Stimulated activated CD8-positive, alpha-beta memory T cell treated with anti-CD3 and anti-CD28 coated beads, Interleukin-12 subunit alpha, Interleukin-12 subunit beta, amount 100 ng/mL, for 1 hour (primary cell): ENCODE measurements at regions not wholly inside any gene's neighbourhood (a gene's known extent, or its start where the extent isn't known, plus 50 kb on each side); places are given as distances from the start of the nearest gene placed in this dataset.
A peak's percentile ranks its signal among the peaks of the same experiment; 100 is the strongest.

Source experiments
- DNase-seq: peaks from one replicate; pipeline ENCODE4 v3.0.0-alpha.2; 2020; ENCODE audit warnings: low read depth

DNA sequence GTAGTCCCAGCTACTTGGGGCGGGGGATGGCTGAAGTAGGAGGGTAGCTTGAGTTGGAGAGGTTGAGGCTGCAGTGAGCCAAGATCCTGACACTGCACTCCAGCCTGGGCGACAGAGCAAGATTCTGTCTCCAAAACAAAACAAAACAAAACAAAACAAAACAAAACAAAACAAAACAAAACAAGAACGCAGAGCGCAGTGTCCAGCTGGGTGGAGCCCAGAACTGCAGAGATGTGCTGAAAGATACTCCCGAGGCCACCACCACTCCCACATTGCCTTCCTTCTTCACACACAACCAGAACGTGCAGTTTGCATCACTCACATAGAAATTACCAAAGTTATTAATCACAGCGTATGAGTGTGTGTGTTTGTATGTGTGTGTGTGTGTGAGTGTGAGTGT is 222.9 kb upstream of the ASIC2 start:
- DNase-seq = no peak

GRCh38 chr17:33516645-33517044 is 223.6 kb upstream of the ASIC2 start:
- no peak for DNase-seq

DNA sequence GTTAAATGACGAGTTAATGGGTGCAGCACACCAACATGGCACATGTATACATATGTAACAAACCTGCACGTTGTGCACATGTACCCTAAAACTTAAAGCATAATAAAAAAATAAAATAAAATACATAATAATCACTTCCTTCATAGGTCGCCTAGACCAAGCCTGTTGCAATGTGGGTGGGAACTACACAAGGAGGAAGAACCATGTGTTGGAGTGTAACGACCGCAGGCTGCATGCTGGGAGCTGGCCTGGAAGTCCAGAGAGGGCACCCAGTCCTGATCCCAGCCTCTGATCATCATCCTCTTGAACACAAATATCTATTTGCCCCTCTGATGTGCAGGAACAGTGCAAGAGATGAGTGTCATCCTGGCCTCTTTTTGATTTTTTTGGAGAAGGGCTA is 224.7 kb upstream of the ASIC2 start:
- DNase-seq = no peak

DNA sequence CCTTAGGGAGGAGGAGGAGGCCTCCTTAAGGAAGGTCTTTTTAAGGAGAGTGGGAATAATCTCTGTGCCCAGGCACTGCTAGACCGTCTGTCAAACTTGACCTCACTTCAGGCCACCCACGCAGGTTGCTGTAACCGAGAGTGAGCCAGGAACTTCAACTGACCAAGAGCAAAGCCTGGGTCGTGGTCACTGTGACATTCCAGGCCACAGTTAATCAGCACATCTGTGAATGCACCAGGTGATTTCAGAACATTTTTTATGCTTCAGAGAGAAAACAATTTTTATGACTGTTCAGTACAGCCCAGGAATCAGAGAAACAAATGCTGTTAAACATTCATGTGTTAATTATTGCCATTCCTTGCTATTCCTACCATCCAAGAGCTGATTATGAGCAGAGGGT is 226.6 kb upstream of the ASIC2 start:
- no peak for DNase-seq

GRCh38 chr17:33520426-33521330 is 227.6 kb upstream of the ASIC2 start:
- DNase-seq = peak; percentile 2

- DNase-seq = no peak
Observed at GRCh38 chr17:33521784-33522183, 228.7 kb upstream of the ASIC2 start.

DNA sequence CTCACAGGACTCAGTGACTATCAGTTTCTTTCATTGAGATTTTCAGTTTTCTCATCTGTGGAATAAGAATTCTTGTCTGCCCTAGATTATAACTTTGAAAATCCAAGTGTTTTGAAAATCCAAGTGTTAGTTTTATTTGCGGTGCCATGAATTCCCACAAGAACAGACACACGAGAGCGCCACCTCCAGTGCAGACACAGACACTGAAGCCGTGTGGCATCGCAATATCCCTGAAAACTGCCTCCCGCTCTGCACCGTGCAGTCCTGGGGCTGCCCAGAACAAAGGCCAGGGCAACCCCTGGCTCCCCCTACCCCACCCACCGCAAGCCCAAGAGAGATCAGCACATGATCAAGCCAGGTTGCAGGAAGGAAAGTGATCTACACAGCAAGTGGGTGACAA is 229.5 kb upstream of the ASIC2 start:
- no peak for DNase-seq

DNA sequence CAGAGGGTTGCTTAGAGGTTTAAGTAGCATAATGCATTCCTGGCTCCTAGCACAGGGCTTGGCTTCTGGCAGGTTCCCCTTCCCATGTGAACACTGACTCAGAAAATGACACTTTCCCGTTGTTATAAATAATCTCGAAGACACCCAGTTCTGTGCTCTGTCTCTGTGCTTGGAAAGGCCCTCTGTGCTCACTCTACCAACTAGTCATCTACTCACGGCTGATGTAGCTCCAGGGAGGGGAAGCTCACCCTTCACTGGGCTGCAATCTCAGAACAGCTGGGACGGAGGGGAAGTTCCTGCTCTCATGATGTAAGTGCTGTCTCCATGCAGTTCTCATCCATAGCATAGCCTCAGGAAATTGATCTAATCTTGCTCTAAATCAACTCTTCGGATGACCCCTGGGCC is 230.5 kb upstream of the ASIC2 start:
- DNase-seq = no peak

- DNase-seq = no peak
Observed at GRCh38 chr17:33525186-33525585, 232.1 kb upstream of the ASIC2 start.

DNA sequence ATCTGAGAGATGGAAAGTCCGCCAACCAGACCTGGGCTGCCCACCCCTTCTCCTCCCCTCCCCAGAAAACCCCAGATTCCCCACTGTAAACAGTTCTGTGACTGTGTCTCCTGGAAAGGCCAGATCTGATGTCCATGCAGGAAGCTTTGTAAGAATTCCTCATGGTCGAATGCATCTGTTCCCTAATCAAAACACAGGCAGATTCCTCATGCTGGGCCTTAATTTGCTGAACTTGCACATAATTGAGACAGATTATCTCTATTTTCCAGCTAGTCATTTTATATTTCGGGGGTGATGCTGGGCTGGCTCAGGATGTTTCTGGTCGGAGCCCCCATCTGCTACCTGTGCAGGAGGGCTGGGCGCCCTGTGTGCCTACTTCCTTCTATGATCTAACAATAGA is 233.6 kb upstream of the ASIC2 start:
- no peak for DNase-seq

GRCh38 chr17:33527290-33527689 is 234.2 kb upstream of the ASIC2 start:
- no peak for DNase-seq

DNA sequence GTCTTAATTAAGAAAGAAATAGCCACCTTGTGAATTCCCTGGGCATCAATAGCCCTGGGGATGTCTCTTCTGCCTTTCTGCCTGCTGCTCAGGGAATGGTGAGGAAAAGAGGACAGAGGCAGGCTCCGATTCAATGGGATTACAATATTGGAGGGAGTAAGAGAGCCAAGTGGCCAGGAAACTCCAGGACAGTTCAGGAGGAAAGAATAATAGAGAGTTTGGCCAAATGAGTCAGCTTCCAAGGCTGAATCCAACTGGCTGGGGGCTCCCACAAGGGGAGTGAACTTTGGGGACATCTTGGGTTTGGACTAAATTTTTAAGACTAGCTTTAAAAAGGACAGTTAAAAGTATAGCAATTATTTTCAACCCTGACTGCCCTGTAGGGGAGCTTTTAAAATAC is 235.8 kb upstream of the ASIC2 start:
- DNase-seq = no peak

DNA sequence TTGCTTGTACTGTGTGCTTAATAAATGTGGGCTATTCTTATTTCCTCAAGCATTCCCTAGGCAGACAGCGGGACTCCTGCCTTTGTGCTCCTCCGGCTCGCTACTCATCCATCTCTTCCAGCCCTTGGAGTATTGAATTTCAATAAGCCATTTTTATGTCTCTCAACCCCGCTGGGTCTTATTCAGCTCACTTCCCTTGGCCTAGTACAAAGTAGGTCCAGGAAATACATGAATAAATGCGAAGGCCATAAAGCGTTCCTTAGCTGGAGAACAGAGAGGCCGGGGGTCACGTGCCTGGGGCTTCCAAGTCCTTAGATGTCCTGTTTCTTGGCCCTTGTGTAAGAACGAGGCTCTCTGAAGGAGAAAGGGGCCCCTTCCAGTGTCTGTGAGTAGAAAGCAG is 236.7 kb upstream of the ASIC2 start:
- DNase-seq = no peak

- no peak for DNase-seq
Observed at GRCh38 chr17:33531311-33531710, 238.2 kb upstream of the ASIC2 start.

- no peak for DNase-seq
Observed at GRCh38 chr17:33534087-33534486, 241.0 kb upstream of the ASIC2 start.

DNA sequence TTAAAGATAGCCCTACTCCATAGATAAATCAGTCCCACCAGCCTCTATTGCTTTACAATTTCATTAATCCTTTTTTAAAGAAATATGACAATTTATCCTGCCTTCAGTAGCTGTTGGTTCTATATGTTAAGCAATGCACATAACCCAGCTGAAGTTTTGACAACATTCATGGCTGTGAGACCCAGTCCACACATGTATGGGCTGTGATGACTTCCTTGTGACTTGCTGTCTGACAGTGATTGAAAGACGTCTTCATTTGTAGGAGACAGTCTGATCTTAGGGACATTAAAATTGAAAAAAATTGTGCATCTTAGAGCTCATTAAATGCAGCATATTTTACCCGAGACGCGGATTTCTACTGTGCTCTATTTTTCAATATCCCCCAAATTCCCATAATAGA is 252.0 kb upstream of the ASIC2 start:
- no peak for DNase-seq

DNA sequence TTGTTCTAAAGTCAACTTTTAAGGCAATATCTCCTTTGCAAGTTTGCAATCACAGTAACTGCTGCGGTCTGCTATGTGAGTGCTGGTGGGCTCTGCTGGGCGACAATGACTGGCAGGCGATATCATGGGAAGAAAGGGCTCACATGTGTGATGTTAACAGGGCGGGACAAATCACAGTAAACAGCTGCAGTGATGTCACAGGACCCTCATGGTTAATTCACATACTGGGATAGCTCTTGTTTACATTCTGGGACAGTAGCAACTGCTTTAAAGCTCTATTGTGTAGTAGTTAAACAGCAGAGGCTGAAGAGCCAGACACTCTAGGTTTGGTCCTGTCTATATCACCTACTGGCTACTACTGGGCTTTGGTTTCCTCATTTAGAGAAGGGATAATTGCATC is 257.2 kb upstream of the ASIC2 start:
- DNase-seq = no peak

DNA sequence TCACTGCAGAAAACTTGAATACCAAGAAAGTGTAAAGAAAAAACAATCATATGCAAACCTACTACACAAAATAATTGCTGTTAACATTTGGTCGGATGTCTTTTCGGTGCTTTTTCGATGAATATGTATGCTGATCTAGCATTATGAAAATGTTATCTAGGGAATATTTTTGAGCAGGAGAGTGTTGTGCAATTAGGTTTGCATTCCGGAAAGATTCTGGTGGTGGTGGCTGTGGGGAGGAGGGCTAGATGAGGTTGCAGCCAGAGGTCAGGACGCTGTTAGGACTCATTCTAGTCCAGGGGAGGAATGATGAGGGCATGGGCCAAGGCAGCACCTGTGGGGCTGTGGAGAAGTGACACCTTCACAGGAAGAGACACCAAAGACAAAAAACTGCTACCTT is 258.0 kb upstream of the ASIC2 start:
- DNase-seq = no peak

- no peak for DNase-seq
Observed at GRCh38 chr17:33551911-33552310, 258.8 kb upstream of the ASIC2 start.

- no peak for DNase-seq
Observed at GRCh38 chr17:33560165-33560564, 267.1 kb upstream of the ASIC2 start.

GRCh38 chr17:33560871-33561270 is 267.8 kb upstream of the ASIC2 start:
- no peak for DNase-seq

DNA sequence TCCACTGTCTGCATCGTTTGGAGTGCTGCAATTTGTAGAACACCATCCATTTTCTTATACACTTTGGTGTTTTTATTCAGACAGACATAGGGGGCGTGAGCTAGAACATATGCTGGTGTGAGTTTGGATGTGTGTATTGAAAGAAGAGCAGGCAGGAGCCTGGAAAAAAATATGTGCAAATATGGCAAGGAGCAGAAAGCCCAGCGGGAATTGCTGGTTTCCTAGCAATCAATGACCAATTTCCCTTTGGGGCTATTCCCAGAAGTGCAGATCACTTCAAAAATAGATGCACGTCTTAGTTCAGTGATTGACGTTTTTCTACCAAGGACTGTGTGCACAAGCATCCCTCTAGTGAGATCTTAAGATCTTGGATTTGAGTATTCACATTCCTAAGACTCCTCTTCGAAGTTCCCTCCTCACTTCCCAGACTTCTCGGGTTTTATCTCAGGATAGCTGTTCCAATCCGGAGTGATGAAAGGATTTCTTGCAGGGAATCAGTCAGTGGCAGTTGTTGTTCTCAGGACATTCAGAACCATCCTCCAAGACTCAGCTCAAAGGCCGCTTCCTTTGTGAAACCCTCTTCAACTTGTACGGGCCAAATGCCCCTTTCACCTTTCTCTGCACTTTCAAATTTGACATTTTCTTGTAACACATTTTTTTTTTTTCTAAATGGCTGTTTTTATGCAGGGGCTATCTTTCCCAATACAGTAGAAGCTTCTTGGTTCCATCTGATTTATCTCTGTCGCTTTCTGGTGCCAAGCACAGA is 268.7 kb upstream of the ASIC2 start:
- no peak for DNase-seq

- DNase-seq = no peak
Observed at GRCh38 chr17:33562792-33563191, 269.7 kb upstream of the ASIC2 start.
